ENCODE measurements at regions not wholly inside any gene's neighbourhood (a gene's known extent, or its start where the extent isn't known, plus 50 kb on each side); places are given as distances from the start of the nearest gene placed in this dataset.

DNA sequence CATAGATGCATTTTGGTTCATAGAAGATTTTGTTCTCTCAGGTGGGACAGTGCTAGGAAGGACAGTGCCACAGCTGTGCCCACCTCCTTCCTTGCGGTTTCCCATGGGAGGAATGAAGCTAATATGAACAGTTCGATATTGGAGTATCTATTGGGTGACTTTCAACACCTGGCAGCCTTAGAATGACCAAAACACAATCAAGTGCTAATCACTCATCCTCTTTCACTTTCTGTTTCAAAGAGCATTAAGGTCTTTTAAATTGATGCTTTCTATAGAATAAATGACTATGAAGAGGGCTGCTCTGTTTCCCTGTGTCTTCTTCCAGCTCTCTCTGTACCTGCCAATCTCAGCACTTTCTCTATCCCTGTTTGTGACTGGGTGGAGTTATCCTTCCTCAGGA lies 784.0 kb downstream of the MRPL39 start:
- Histone ChIP-seq H3K4me2 (no peak overlapping the region), H3K9ac (no peak overlapping the region), H4K20me1 (no peaks in the 10 kb centered on the region), H3K27ac (no peak overlapping the region), H3K4me1 (no peaks in the 10 kb centered on the region), H3K36me3 (no peaks in the 10 kb centered on the region), H3K4me3 (no peak overlapping the region), H3K9me3 (no peaks in the 10 kb centered on the region), H3K27me3 (no peaks in the 10 kb centered on the region)
- TF ChIP-seq Cebpa-rat (IDR thresholded peaks at IDR 0.05) = no peak

DNA sequence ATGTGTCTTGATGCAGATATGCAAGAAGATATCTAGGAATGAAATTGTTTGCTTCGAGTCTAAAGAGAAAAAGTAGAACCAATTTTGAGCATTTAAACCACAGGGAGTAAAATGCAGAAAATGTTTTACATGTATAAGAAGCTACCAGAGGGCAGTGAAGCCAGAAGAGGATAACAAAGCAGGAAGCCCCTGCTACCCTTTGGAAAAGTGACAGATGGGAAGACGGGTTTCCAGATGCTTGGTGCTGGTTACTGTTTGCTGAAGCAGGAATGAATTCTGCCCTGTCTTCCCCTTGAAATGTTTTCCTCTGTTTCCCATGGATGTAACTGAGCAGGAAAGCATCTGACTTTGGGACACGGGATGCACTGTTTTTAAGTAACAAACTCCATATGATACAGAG lies 822.2 kb downstream of the MRPL39 start:
- no peak overlapping the region for H3K27ac ChIP-seq
- H3K27me3 ChIP-seq = no peaks in the 10 kb centered on the region
- H3K36me3 ChIP-seq = no peaks in the 10 kb centered on the region
- no peak overlapping the region for H3K4me3 ChIP-seq
- H4K20me1 ChIP-seq = no peaks in the 10 kb centered on the region
- no peak overlapping the region for H3K9ac ChIP-seq
- no peaks in the 10 kb centered on the region for H3K4me1 ChIP-seq
- no peaks in the 10 kb centered on the region for H3K9me3 ChIP-seq
- no peak overlapping the region for H3K4me2 ChIP-seq
- no peak for TF ChIP-seq Cebpa-rat (IDR thresholded peaks at IDR 0.05)

DNA sequence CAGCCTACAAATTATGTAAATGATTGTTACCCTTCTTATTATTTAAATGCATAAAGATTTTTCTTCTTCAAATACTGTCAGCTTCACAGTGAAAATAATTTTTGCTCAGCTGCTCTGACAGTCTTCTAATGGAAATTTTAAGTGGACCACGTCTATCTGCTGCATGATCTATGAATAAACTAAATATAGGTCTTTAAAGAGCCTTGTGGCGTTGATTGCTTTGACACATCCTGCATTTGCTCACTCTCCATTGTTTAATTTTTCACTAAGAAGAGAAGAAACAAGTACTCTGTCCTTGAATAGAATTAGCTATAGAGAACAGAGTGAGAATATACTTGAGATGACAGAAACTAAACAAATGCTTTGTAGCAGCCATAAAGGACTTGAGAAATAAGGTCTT lies 826.1 kb downstream of the MRPL39 start:
- no peak overlapping the region for H3K9ac ChIP-seq
- no peaks in the 10 kb centered on the region for H3K9me3 ChIP-seq
- H3K4me2 ChIP-seq = no peak overlapping the region
- no peak for TF ChIP-seq Cebpa-rat (IDR thresholded peaks at IDR 0.05)
- no peak overlapping the region for H3K4me3 ChIP-seq
- H3K27me3 ChIP-seq = no peaks in the 10 kb centered on the region
- no peak overlapping the region for H3K27ac ChIP-seq
- no peaks in the 10 kb centered on the region for H3K4me1 ChIP-seq
- H4K20me1 ChIP-seq = no peaks in the 10 kb centered on the region
- H3K36me3 ChIP-seq = no peaks in the 10 kb centered on the region

DNA sequence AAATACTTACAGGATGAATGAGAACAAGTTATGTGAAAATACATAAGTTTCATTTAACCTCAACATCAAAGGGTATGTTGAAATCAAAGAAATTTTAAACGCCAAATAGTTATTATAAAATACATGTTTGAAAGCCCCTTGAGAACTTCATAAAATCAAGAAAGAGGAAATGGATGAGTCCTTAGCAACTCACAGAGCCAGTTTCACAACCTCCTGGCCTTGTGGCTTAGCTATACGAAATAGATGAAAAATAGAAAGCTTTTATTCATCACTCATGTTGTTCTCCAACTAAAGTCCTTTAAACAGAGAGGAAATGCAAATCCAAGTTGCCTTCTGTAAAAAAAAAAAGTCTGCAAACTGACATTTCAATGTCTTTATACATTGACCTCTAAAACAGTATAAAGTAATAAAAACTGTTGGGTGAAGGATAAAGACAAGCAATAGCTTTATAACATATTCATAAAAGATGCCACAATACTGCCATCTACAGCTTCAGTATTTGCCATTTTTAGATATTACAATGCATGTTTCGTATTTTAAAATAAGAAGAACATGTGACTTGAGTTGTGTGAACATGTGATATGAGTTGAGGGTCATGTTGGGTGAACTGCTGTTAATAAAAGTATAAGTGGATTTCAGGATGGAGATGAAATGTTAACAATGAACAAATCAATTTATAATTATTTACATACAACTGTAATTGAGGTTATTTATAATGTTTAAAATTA lies 847.8 kb downstream of the MRPL39 start:
- Histone ChIP-seq H3K4me1 (no peaks in the 10 kb centered on the region), H4K20me1 (no peaks in the 10 kb centered on the region), H3K9ac (no peak overlapping the region), H3K9me3 (no peaks in the 10 kb centered on the region), H3K4me3 (no peak overlapping the region), H3K36me3 (no peaks in the 10 kb centered on the region), H3K27ac (no peak overlapping the region), H3K27me3 (no peaks in the 10 kb centered on the region), H3K4me2 (no peak overlapping the region)
- TF ChIP-seq Cebpa-rat (IDR thresholded peaks at IDR 0.05) = no peak

DNA sequence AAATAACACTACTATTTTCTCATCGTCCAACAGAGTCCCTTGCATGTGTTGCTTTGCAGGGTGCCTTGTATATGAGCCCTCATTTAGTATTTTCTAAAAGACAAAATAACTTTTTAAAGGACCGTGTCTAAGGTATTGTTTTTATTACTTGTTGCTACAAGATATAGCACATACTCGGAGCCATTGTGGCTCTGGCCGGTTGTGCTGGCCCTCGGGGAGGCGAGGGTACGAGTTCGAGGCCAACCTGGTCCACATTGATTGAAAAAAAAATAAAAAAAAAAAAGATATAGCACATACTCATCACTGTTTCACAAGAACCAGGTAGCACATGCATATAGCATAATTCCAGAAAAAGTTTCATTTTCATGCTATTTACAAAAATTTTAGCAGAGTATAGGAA lies 869.2 kb downstream of the MRPL39 start:
- Histone ChIP-seq H4K20me1 (no peaks in the 10 kb centered on the region), H3K27me3 (no peaks in the 10 kb centered on the region), H3K9me3 (no peaks in the 10 kb centered on the region), H3K36me3 (no peaks in the 10 kb centered on the region), H3K9ac (no peak overlapping the region), H3K4me1 (peaks cover 7% of the 10 kb centered on the region; the same call in 1 of the 2 replicates), H3K4me2 (no peak overlapping the region), H3K4me3 (no peak overlapping the region), H3K27ac (no peak overlapping the region)
- no peak for TF ChIP-seq Cebpa-rat (IDR thresholded peaks at IDR 0.05)

DNA sequence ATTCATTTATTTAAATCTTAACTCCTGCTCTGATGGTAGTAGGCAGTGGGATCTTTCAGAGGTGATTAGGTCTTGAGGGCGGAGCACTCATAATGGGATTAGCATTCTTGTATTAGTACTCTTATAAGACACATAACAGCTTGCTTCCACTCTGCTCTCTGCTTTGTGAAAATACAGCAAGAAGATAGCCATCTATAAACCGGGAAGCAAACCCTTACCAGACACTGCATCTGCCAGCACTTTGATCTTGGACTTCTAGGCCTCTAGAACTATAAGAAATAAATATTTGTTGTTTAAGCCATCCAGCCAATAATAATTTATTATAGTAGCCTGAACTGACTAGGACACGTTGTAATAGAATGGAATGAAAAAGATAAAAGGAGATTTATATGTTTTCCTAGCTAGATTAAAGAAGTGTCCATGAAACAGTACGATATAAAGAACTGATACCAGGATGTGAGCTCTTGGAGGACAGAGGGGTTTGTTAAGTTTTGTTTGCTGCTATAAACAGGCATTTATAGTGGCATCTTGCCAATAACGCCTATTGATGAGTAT lies 869.9 kb downstream of the MRPL39 start:
- Histone ChIP-seq H3K9ac (no peak overlapping the region), H4K20me1 (no peaks in the 10 kb centered on the region), H3K27ac (no peak overlapping the region), H3K4me1 (peaks cover 2% of the 10 kb centered on the region; the same call in 1 of the 2 replicates), H3K36me3 (no peaks in the 10 kb centered on the region), H3K4me3 (no peak overlapping the region), H3K9me3 (no peaks in the 10 kb centered on the region), H3K4me2 (no peak overlapping the region), H3K27me3 (no peaks in the 10 kb centered on the region)
- TF ChIP-seq Cebpa-rat (IDR thresholded peaks at IDR 0.05) = no peak

DNA sequence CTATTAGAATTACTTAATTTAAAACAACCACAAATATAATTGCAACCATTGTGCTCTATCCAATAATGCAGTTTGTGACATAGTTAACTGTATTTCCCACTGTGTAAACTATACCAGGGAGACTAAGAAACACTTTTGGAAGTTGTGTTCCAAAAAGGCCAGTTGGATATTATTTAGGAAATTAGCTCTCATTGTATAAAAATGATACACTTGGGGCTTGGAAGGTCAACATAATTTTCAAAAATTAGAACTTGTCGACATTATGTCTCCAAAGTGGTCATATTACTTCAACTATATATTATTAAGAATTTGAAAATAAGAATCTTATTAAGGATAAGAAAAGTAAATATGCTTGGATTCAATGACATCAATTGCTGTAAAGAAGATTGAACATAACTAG lies 876.6 kb downstream of the MRPL39 start:
- no peaks in the 10 kb centered on the region for H4K20me1 ChIP-seq
- H3K36me3 ChIP-seq = no peaks in the 10 kb centered on the region
- H3K9me3 ChIP-seq = no peaks in the 10 kb centered on the region
- H3K27me3 ChIP-seq = no peaks in the 10 kb centered on the region
- H3K4me3 ChIP-seq = no peak overlapping the region
- no peak for TF ChIP-seq Cebpa-rat (IDR thresholded peaks at IDR 0.05)
- no peak overlapping the region for H3K27ac ChIP-seq
- H3K4me1 ChIP-seq = peaks cover 4% of the 10 kb centered on the region; the same call in 1 of the 2 replicates
- H3K4me2 ChIP-seq = no peak overlapping the region
- H3K9ac ChIP-seq = no peak overlapping the region

DNA sequence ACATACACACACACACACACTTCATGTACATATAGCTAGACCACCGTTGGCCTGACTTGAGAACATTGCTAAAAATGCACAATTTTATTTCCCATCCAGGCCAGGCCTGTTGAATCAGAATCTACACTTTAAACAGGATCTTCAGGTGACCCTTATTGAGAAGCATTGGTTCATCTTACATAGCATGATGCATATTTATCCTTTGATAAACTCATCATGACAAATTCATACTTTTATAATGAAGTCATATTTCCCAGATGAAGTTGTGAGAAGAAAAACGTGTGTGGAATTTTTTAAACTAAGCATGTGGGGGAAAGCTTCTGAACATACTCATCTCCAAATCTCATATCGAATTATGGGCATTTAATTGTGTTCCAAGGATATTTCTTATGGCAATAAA lies 877.7 kb downstream of the MRPL39 start:
- H3K4me3 ChIP-seq = no peak overlapping the region
- no peaks in the 10 kb centered on the region for H3K9me3 ChIP-seq
- no peaks in the 10 kb centered on the region for H4K20me1 ChIP-seq
- peaks cover 4% of the 10 kb centered on the region; the same call in 1 of the 2 replicates for H3K4me1 ChIP-seq
- H3K27me3 ChIP-seq = no peaks in the 10 kb centered on the region
- TF ChIP-seq Cebpa-rat (IDR thresholded peaks at IDR 0.05) = no peak
- no peak overlapping the region for H3K9ac ChIP-seq
- no peak overlapping the region for H3K4me2 ChIP-seq
- no peaks in the 10 kb centered on the region for H3K36me3 ChIP-seq
- H3K27ac ChIP-seq = no peak overlapping the region

DNA sequence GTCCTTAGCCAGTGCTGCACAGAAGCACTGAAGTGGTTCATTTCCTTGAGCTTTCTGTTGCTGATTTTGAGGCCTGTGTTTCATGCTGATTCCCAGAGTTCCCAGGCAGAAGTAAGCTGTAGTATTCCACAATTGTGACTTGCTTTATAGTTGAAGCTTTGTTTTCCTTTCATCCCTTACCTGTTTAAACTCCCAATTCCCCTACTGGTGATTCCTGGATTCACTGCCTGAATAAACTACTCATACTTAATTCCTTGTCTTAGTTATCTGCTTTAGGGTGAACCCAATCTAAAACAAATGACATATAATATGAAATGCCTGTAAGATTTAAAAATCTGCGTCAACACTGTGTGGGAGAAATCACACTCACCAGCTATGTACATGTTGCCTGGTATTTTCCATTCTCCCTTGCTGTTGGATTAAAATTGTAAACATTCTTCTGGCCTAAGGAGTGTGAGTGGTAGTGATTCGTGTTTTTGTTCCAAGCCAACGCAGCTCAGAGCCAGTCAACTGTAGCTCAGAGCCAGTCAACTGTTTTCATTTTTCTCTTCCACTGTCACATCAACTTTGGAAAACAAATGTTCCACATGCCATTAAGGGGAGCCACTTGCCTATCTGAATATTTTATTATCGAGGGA lies 879.4 kb downstream of the MRPL39 start:
- Histone ChIP-seq H3K4me1 (peaks cover 4% of the 10 kb centered on the region; the same call in 1 of the 2 replicates), H3K4me2 (no peak overlapping the region), H3K9ac (no peak overlapping the region), H3K36me3 (no peaks in the 10 kb centered on the region), H4K20me1 (no peaks in the 10 kb centered on the region), H3K27me3 (no peaks in the 10 kb centered on the region), H3K9me3 (no peaks in the 10 kb centered on the region), H3K4me3 (no peak overlapping the region), H3K27ac (no peak overlapping the region)
- no peak for TF ChIP-seq Cebpa-rat (IDR thresholded peaks at IDR 0.05)

DNA sequence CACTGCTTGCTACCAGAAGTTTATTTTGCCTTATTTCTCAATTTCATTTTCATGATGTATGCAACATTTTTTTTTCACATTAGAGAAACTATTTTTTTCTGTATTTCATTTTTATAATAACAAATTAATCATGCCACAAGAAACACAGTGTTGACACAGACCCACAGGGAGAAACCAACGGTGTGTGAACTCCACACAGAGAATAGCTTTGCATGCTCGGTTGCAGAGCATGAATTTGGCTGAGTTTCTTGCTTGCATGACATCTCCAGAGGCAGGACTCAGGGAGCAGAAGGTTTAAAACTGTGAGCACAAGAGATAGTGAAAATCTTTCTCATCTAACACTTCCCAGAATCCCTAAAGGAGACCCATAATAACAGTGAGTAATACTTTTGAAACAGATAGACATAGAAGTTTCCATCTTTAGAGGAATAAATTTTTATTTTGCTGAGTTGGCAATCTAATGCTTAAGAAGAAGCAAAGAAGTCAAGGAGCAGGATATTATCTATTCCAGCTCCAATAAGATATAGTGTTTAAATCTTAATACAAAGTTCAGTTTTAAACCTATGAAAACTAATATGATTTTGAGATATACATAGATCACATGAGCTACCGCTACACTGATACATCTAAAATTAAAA lies 890.9 kb downstream of the MRPL39 start:
- H3K4me2 ChIP-seq = peak overlapping the region; percentile 72
- no peaks in the 10 kb centered on the region for H3K36me3 ChIP-seq
- peaks cover 34% of the 10 kb centered on the region for H3K4me1 ChIP-seq
- H3K4me3 ChIP-seq = no peak overlapping the region
- no peaks in the 10 kb centered on the region for H3K9me3 ChIP-seq
- no peak for TF ChIP-seq Cebpa-rat (IDR thresholded peaks at IDR 0.05)
- H4K20me1 ChIP-seq = no peaks in the 10 kb centered on the region
- no peaks in the 10 kb centered on the region for H3K27me3 ChIP-seq
- H3K9ac ChIP-seq = no peak overlapping the region
- no peak overlapping the region for H3K27ac ChIP-seq
